GM13977 (cell line): ENCODE measurements at regions not wholly inside any gene's neighbourhood (a gene's known extent, or its start where the extent isn't known, plus 50 kb on each side); places are given as distances from the start of the nearest gene placed in this dataset.

Experiments used
- DNase-seq: peaks from one replicate; pipeline ENCODE4 v3.0.0; 2012; ENCODE audit warnings: low spot score
- in situ Hi-C: fragments of 300-500 bp; cut with MboI; formaldehyde crosslinking; loops from one replicate; pipeline ENCODE4 v1.12.0; 2022; ENCODE audit warnings: low sequenced_read_pairs, low pct_unique_long_range_greater_than_20kb, mixed read lengths, inconsistent platforms; ENCODE audit not compliant: unreplicated experiment
- TF ChIP-seq, protein P1 (sequence below): IDR thresholded peaks from 2 replicates; pipeline ENCODE4 v1.5.1; 2012; ENCODE audit warnings: mild to moderate bottlenecking, control low read depth; ENCODE audit not compliant: insufficient read depth; ENCODE audit errors: extremely low read depth, missing control alignments

DNA sequence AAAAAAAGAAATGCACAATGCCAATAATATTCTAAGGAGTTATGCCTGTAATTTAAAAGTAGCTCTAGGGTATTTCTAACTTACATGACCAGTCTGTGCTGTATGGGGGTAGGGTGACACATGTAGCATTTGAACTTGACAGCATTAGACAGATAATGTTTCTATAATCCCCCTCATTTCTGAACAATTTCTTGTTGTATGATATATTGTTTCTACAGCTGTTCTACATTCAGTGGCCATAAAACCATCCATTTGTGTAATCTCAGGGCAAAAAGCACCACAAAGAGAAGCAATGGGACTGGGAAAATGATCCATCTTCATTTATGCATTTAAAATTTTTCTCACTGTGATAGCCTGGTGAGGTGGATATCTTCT lies 767.8 kb downstream of the TFAP2A start:
- in situ Hi-C loops, result no loop called here
- no peak for DNase-seq
- TF ChIP-seq, protein P1, sequence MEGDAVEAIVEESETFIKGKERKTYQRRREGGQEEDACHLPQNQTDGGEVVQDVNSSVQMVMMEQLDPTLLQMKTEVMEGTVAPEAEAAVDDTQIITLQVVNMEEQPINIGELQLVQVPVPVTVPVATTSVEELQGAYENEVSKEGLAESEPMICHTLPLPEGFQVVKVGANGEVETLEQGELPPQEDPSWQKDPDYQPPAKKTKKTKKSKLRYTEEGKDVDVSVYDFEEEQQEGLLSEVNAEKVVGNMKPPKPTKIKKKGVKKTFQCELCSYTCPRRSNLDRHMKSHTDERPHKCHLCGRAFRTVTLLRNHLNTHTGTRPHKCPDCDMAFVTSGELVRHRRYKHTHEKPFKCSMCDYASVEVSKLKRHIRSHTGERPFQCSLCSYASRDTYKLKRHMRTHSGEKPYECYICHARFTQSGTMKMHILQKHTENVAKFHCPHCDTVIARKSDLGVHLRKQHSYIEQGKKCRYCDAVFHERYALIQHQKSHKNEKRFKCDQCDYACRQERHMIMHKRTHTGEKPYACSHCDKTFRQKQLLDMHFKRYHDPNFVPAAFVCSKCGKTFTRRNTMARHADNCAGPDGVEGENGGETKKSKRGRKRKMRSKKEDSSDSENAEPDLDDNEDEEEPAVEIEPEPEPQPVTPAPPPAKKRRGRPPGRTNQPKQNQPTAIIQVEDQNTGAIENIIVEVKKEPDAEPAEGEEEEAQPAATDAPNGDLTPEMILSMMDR, result no peak

- TF ChIP-seq, protein P1, result no peak
- no peak for DNase-seq
- in situ Hi-C loops, result no loop called here
These were observed 768.4 kb downstream of the TFAP2A start for GRCh38 chr6:9646342-9647070.

DNA sequence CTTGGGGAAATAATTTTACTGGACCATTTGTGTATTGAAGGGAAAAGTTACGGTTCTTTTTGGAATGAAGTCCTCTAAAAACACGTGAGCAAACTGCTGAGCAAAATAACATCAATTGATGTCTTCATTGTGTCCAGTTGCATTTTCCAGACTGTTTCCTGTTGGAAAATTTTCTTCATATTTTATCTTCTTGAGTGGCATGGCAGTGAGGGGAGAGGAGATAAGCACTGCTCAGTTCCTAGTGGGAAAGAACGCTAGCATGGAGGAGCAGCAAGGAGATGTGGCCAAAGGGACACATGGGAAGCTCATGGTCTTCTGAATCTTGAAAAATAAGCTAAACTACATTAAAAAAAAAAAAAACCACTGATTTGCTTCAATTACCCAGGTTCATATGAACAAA lies 776.0 kb downstream of the TFAP2A start:
- TF ChIP-seq, protein P1, result no peak
- DNase-seq, result no peak
- in situ Hi-C loops, result no loop called here

GRCh38 chr6:9634776-9635175 lies 780.1 kb downstream of the TFAP2A start:
- DNase-seq, result no peak
- in situ Hi-C loops, result no loop called here
- TF ChIP-seq, protein P1, result no peak

DNA sequence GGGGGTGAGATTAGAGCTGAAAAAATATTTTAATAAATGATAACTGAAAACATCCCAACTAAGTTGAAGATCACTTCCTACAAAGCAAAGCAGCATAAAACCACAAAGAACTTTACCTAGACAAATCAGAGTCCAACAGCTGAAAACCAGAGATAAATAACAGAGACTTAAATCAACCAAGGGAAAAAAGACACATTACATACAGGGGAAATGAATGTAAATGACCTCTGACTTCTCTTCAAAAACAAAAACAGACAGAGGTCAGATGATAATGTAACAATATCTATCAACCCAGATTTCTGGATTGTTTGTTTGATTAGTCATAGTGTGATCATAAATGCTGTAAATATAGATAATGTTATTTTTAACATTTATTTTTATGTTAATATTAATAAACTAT lies 782.8 kb downstream of the TFAP2A start:
- DNase-seq, result no peak
- in situ Hi-C loops, result no loop called here
- TF ChIP-seq, protein P1, result no peak

- in situ Hi-C loops, result no loop called here
- DNase-seq, result no peak
- TF ChIP-seq, protein P1, result no peak
These were observed 786.1 kb downstream of the TFAP2A start for GRCh38 chr6:9628819-9629218.
